GM12891 (cell line): ENCODE measurements at regions not wholly inside any gene's neighbourhood (a gene's known extent, or its start where the extent isn't known, plus 50 kb on each side); places are given as distances from the start of the nearest gene placed in this dataset.

Experiments used
- POLR2A ChIP-seq: IDR thresholded peaks from 2 replicates; pipeline ENCODE4 v1.6.1; 2011; ENCODE audit warnings: low read depth, low read length, control low read depth
- POLR2AphosphoS5 ChIP-seq: IDR thresholded peaks from 2 replicates; pipeline ENCODE4 v1.6.1; 2011; ENCODE audit warnings: low read depth, low read length, control low read depth
- POU2F2 ChIP-seq: IDR thresholded peaks from 2 replicates; pipeline ENCODE4 v1.6.1; 2011; ENCODE audit warnings: low read depth, mild to moderate bottlenecking, control low read depth, low read length, moderate library complexity
- SPI1 ChIP-seq: IDR thresholded peaks from 2 replicates; pipeline ENCODE4 v1.6.1; 2011; ENCODE audit warnings: low read depth, low read length, control low read depth
- TAF1 ChIP-seq: IDR thresholded peaks from 2 replicates; pipeline ENCODE4 v1.6.1; 2011; ENCODE audit warnings: low read depth, low read length, control low read depth

DNA sequence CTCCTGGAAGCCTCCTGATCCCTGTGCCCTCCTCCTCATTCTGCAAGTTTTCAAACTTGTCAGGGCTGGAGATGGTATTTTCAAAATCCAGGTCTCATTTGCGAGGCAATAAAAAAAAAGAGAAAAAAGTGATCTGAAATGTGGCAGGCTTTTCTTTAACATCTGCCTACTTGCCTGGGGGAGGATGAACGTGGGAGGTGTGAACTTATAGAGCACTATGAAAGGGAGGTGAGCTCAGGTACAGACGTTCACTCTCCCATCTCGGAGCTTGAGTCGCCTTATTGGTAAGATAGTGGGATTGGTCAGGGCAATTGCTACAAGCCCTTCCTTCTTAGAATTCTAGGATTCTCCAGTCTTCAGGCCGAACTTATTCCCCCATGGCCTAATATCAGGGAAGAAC lies 104.8 kb upstream of the CADM1 start:
- TF ChIP-seq POLR2A (no peak), POLR2AphosphoS5 (no peak), TAF1 (no peak), POU2F2 (no peak), SPI1 (no peak)
